GM19467 (cell line): ENCODE measurements at regions not wholly inside any gene's neighbourhood (a gene's known extent, or its start where the extent isn't known, plus 50 kb on each side); places are given as distances from the start of the nearest gene placed in this dataset.
"Not testable (repeated sequence)": the region's sequence is repeated elsewhere in the genome, so short reads cannot be mapped to it uniquely, and the experiment has no call there.

Experiments
- ATAC-seq: cut with Tn5 transposase; IDR thresholded peaks from one replicate; pipeline ENCODE4 v1.9.1; 2021; ENCODE audit warnings: mild to moderate bottlenecking, moderate library complexity; ENCODE audit not compliant: unreplicated experiment

DNA sequence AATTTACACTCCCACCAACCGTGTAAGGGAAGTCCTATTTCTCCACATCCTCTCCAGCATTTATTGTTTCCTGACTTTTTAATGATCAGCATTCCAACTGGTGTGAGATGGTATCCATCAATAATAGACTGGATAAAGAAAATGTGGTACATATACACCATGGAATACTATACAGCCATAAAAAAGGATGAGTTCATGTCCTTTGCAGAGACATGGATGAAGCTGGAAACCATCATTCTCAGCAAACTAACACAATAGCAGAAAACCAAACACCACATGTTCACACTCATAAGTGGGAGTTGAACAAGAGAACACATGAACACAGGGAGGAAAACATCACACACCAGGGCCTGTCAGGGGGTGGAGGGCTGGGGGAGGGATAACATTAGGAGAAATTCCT is 1290.6 kb upstream of the EYS start:
- not testable (repeated sequence) for ATAC-seq

DNA sequence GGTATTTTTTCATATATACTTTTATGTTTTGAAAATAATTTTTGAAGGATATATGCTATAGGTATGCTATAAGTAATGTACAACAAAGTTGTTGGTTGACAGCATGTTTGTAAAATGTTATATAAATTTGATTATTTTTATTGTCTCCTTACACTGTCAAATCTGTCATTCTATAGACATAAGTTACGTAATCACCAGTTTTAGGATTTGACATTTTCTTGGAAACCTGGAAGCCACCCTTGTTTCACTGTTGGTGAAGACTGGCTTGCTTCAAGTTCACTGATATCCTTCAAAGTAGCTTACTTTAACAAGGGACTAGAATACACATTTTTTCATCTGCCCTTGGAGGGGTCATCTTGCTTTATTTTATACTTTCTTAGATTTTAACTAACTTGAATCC is 1288.6 kb upstream of the EYS start:
- no peak for ATAC-seq

GRCh38 chr6:66993708-66994107 is 1286.7 kb upstream of the EYS start:
- not testable (repeated sequence) for ATAC-seq

DNA sequence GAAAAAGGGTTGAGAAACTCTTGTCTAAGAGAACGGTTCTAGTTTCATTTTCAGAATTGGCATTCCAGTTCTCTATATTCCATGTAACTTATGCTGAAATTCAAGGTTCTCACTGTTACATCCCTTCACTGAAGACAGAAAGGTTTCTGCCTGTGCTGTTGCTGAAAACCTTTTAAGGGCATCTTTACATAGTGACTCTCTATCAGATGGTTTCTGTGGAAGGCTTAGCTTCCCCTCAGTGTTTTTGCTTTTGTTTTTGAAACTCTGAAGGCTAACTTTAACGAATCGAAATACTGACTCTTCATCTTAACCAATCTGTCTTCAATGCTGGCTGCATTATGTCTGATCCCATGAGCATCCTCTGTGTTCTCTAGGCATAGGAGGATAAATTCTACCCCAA is 1286.2 kb upstream of the EYS start:
- no peak for ATAC-seq

- ATAC-seq = no peak
Observed at GRCh38 chr6:66992660-66993059, 1285.6 kb upstream of the EYS start.

- ATAC-seq = no peak
Observed at GRCh38 chr6:66986940-66987339, 1279.9 kb upstream of the EYS start.

- no peak for ATAC-seq
Observed at GRCh38 chr6:66985816-66986215, 1278.8 kb upstream of the EYS start.

DNA sequence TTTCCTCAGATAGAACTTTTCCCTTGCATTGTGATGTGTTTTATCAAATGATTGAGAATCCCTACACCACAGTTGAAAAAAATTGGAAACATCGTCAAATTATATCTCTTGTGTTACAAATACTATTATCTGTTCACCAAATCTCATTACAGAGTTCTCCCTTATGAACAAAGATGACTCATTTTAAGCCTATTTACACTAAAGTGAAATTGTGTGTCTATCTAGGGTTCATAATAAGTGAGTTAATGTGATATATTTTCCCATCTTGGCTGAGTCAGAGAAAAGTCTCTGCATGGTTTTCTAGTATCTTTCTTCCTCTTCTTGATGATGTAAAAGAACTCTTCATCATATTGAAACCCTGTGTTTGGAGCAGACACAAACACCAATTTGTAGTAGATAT is 1263.3 kb upstream of the EYS start:
- no peak for ATAC-seq

DNA sequence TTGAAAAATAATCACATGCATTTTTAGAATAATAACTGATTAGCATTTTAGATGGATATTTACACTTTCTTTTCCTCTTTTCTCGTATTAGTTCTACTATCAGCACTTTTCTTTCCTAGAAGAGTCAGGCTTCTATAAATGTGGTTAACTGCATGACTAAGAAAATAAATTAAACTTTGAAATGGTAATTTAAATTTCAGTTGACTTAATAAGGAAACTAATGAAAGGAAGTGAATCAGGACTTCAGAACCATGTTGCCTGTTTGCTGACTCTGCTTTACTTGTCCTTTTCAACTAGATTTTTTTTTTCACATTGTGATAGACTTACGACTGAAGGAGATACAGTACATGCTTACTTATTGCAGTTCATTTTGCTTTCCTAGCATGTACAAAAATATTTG is 1258.2 kb upstream of the EYS start:
- no peak for ATAC-seq

DNA sequence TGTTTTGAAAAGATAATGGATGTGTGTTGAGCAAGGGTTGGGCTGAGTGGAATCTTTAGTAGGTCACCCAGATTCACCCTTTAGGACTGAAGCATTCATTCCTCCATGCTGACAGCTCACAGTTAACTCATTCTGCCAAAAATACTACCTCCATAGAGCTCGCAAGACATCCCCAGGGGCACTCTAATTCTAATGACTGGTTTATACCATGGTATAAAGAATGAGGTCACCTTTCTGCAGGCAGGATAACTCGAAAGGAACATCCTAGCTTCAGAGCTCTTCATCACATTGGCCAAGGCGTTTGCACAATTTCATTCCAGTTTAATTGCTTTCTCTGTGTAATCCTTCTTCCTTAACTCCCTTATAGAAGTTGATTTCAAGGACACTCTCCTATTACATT is 1257.2 kb upstream of the EYS start:
- ATAC-seq = no peak

DNA sequence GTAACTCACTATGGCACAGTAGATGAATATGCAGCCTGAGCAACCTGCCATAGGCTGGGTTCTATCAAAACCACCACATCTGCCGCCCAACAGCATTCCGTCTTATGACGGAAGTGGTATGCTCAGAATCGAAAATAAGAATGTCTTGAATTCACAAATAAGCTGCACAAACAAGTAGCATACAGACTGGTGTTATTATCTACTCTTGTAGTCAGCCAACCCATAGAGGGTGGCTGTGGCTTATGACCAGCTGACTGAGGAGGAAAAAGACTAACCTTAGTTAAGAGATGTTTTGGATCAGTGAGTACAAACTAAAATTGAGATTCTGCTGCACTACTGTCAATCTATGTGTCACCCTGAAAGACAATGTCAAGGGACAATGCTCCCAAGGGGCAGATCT is 1255.1 kb upstream of the EYS start:
- ATAC-seq = no peak

- no peak for ATAC-seq
Observed at GRCh38 chr6:66961191-66961590, 1254.2 kb upstream of the EYS start.

GRCh38 chr6:66949191-66949661 is 1242.2 kb upstream of the EYS start:
- ATAC-seq = no peak

GRCh38 chr6:66948106-66948505 is 1241.1 kb upstream of the EYS start:
- ATAC-seq = no peak

GRCh38 chr6:66940003-66940402 is 1233.0 kb upstream of the EYS start:
- ATAC-seq = no peak

- ATAC-seq = no peak
Observed at GRCh38 chr6:66937180-66937579, 1230.2 kb upstream of the EYS start.

- ATAC-seq = no peak
Observed at GRCh38 chr6:66935612-66936011, 1228.6 kb upstream of the EYS start.

DNA sequence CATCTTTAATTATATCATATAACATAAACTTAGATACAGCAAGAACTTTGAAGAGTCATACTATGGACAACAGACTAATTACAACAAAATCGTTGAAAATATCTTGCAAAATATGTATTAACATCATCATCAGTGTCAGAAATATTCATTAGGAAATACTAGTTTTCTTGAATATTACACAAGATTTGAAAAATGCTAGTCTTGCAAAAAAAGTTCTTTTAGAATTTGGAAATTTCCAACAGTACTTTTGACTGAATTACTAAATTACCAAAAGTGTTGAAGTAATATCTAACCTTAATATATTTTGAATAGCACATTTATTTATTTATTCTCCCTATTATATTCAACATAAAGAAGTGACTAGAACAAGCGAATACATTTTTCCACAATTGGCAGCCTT is 1224.8 kb upstream of the EYS start:
- no peak for ATAC-seq

- no peak for ATAC-seq
Observed at GRCh38 chr6:66930559-66931290, 1223.7 kb upstream of the EYS start.

DNA sequence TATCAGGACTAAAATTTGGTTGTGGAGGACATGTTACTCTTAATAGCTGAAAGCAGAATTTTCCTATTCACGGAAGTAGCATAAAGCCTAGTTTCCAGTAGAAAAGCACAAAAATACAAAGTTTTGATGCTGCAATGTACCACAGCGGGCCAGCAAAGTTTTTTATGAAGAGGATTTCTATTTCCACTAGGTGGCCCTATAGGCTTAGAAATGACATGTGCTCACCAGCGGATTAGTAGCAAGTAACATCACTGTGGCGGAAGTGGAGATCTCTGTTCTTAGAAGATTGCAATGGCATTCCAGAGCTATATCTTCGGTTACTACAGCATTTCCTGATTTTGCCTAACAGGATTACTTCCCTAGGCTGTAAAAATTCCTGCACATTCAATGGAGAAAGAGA is 1219.0 kb upstream of the EYS start:
- no peak for ATAC-seq

GRCh38 chr6:66913657-66914056 is 1206.6 kb upstream of the EYS start:
- no peak for ATAC-seq

- no peak for ATAC-seq
Observed at GRCh38 chr6:66902457-66902856, 1195.4 kb upstream of the EYS start.
